GM19455 (cell line): ENCODE measurements at regions not wholly inside any gene's neighbourhood (a gene's known extent, or its start where the extent isn't known, plus 50 kb on each side); places are given as distances from the start of the nearest gene placed in this dataset.
"Not testable (repeated sequence)": the region's sequence is repeated elsewhere in the genome, so short reads cannot be mapped to it uniquely, and the experiment has no call there.

ENCODE experiments used
- ATAC-seq: cut with Tn5 transposase; IDR thresholded peaks from one replicate; pipeline ENCODE4 v1.9.1; 2021; ENCODE audit not compliant: unreplicated experiment

GRCh38 chr2:219831957-219832356 lies 204.5 kb downstream of the SLC4A3 start:
- ATAC-seq: no peak

DNA sequence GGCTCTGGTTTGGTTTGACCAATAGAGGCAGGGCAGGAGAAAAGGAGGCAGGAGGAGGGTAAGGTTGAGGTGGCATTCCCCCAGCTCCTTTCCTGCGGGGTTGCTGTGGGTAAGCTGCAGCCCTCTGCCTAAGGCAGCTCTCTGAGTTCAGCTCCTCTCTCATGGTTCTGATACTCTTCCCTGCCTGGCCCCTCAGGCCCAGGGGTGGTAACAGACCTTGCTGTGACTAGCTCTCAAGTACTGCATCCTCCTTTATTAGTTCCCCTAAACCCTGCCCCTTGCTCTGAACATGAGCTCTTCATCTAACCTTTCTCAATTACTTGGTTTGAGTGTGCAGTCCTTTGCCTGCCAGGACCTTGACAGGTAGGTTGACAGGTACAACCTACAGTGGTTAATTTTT lies 205.5 kb downstream of the SLC4A3 start:
- ATAC-seq: no peak

DNA sequence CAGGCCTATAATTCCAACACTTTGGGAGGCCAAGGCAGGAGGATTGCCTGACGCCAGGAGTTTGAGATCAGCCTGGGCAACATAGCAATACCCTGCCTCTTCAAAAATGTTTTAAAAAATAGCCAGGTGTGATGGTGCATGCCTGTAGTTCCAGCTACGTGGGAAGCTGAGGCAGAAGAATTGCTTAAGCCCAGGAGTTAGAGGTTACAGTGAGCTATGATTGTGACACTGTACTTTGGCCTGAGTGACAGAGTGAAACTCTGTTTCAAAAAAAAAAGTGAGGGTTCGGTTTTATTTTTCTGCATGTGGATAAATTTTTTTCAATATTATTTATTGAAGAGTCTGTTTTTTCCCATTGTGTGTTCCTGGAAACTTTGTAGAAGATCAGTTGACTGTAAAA lies 208.1 kb downstream of the SLC4A3 start:
- ATAC-seq: no peak

GRCh38 chr2:219836647-219837177 lies 209.3 kb downstream of the SLC4A3 start:
- ATAC-seq: no peak

GRCh38 chr2:219844401-219845091 lies 217.1 kb downstream of the SLC4A3 start:
- peak; percentile 84 for ATAC-seq

GRCh38 chr2:219848882-219849281 lies 221.5 kb downstream of the SLC4A3 start:
- ATAC-seq: no peak

- ATAC-seq: no peak
Observed at GRCh38 chr2:219851169-219851568, 223.7 kb downstream of the SLC4A3 start.

GRCh38 chr2:219851801-219852481 lies 224.5 kb downstream of the SLC4A3 start:
- ATAC-seq: no peak

GRCh38 chr2:219852626-219853025 lies 225.2 kb downstream of the SLC4A3 start:
- ATAC-seq: no peak

- ATAC-seq: no peak
Observed at GRCh38 chr2:219856602-219857001, 229.2 kb downstream of the SLC4A3 start.

- no peak for ATAC-seq
Observed at GRCh38 chr2:219857751-219858150, 230.3 kb downstream of the SLC4A3 start.

- no peak for ATAC-seq
Observed at GRCh38 chr2:219861307-219861706, 233.9 kb downstream of the SLC4A3 start.

DNA sequence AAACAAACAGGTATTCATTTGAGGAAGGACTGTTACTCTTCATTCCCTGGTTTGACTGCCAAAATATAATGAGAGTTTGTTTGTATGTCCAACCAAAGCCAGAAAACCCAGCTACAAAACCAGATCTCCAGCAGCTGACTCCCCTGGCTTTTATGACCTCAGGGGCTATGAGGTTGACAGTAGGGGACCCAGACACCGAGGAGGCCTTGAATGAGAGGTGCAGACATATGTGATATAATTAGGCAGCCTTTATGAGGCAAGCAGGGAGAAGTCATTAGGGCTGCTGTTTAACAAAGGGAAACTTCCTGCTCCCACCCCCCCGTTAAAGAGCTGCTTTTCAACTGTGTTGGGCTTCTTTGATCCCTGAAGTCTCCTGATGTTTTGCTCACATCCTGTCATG lies 236.7 kb downstream of the SLC4A3 start:
- ATAC-seq: no peak

DNA sequence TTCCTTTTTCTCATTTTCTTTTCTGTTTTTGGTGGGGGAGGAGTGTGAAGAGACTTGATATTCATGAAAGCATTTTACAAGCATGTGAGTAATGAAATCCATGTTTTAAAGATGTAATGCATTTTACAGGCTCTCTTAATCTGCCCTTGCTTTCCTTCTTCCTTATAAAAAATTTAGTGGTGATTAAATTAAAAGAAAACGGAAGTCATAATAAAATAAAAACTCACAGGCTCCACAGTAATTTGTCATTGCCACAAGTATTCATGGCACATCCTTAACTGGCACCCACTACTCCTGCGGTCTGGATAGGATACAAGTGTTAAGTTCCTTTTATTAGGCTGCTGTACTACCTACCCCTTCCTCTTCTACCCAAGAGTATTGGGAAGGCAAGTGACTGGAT lies 241.2 kb downstream of the SLC4A3 start:
- no peak for ATAC-seq

DNA sequence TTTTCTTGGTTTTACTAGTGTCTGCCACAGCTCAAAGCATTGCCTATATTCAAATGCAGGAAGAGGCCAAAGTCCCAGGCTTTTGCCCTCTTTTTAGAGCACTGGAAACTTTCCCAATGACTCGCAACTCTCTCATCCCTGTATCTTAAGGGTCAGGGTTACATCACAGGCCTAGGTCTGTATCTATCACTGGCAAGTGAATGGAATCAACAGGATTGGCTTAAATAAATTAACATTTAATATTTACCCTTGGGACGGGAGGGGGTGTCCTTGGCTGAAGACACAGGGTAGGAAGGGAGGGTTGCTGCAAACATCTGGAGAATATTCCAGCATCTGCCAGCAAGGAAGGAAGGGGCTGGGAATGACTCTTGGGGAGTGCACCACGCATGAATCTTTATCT lies 242.6 kb downstream of the SLC4A3 start:
- ATAC-seq: no peak

DNA sequence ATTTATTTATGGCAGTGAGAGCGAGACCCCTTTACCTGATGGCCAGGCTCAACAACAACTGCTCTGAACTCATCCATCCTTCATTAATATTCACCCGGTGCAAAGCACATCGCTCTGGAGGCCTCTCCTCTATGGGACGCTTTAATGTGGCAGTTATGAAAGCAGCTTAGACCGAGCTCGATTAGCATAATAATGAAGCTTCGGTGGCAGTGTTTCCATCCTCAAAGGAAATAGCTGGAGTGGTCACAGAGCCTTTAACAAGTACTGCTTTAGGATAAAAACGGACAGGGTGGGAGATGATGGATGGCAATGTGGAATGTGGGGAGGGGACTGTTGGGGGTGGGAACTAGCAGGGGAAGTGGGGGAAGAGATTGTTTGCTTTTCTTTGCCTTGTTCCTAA lies 243.9 kb downstream of the SLC4A3 start:
- no peak for ATAC-seq

DNA sequence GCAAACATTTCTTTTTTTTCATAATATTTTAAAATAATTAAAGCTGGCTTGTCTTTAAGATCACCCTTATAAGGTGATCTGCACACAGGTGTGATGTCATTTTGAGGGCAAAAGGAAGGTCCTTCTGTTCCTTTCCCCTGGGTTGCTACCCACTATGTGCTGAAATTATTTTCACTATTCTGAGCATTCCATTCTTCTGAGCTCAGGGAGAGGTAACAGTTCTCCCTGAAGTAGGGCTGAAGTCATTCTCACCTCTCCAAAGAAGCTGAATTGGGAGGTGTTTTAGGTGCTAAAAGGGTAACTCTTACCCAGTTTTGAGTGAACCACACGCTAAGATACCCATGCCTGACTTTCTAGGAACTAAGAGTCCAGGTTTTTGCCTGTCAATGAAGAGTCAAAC lies 247.6 kb downstream of the SLC4A3 start:
- ATAC-seq: no peak

- not testable (repeated sequence) for ATAC-seq
Observed at GRCh38 chr2:219875986-219876385, 248.6 kb downstream of the SLC4A3 start.

- no peak for ATAC-seq
Observed at GRCh38 chr2:219876931-219877330, 249.5 kb downstream of the SLC4A3 start.

- ATAC-seq: no peak
Observed at GRCh38 chr2:219877728-219878127, 250.3 kb downstream of the SLC4A3 start.

GRCh38 chr2:219878516-219878915 lies 251.1 kb downstream of the SLC4A3 start:
- ATAC-seq: no peak

DNA sequence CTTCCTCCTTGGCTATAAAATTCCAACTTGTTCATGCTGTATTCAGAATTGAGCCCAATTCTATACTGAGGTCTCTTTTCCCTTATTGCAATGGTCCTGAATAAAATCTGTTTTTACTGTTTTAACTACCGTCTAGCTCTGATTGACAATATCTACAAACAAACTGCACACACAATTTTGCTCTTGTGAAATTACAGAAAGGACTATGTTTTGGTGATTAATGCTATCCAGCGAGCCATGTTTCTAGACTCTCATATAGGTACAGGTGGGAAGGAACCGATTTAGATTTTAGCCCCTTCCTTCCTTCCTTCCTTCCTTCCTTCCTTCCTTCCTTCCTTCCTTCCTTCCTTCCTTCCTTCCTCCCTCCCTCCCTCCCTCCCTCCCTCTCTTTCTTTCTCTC lies 254.4 kb downstream of the SLC4A3 start:
- no peak for ATAC-seq

GRCh38 chr2:219886615-219887014 lies 259.2 kb downstream of the SLC4A3 start:
- no peak for ATAC-seq
